NCI-H345 treated with DMSO at 0.1 percent for 48 hours (cell line): ENCODE measurements at regions not wholly inside any gene's neighbourhood (a gene's known extent, or its start where the extent isn't known, plus 50 kb on each side); places are given as distances from the start of the nearest gene placed in this dataset.

Experiments
- DNase-seq: peaks from one replicate; lab custom pipeline; 2025; ENCODE audit not compliant: unreplicated experiment; lab: John Stamatoyannopoulos, UW

GRCh38 chr2:226140594-226140993 lies 659.0 kb downstream of the IRS1 start:
- DNase-seq = no peak

- DNase-seq = no peak
Measured at GRCh38 chr2:226139759-226140158, 659.9 kb downstream of the IRS1 start.

- DNase-seq = no peak
Measured at GRCh38 chr2:226137201-226137811, 662.3 kb downstream of the IRS1 start.

GRCh38 chr2:226136739-226137138 lies 662.9 kb downstream of the IRS1 start:
- DNase-seq = no peak

- no peak for DNase-seq
Measured at GRCh38 chr2:226135861-226136548, 663.6 kb downstream of the IRS1 start.

DNA sequence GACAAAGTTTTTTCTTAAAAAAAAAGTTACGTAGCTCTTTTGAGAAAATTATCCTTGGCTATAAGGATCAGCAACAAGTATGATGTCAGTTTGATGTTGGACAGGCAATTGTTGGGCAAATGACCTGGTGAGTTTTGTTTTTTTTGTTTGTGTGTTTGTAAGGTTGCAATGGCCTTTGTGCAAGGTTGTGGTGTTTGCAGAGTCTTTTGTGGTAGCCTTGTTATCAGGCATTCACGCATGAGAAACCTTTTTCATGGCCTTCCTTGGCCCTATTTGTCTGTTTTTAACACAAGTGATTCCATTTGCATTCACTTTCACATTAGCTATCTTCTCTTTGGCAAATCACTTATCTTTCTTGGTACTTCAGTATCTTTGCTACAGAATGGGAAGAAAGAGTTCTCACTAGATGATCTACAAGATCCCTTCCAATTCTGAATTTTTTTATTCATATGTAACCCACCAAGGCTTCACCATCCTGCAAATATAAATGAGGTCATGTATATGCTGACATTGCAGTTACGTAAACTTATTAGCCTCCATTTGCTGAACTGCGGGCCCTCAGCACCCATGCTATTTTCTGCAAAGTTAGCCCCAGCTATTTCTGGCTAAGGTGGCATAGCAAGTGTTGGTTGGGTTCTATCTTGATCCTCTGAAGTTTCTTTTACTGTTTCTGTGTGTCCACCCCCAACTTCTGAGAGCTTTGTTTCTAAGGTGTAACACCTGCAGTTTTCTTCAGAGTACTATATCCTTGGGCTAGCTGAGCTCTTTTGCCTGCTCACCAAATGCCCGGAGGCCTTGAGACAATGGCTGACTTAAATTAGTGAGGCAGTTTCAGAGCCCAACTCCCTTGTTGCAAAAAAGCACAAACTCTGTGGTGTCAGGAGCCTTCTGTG lies 667.1 kb downstream of the IRS1 start:
- no peak for DNase-seq

- no peak for DNase-seq
Measured at GRCh38 chr2:226131299-226131784, 668.3 kb downstream of the IRS1 start.

- no peak for DNase-seq
Measured at GRCh38 chr2:226130192-226130591, 669.4 kb downstream of the IRS1 start.

DNA sequence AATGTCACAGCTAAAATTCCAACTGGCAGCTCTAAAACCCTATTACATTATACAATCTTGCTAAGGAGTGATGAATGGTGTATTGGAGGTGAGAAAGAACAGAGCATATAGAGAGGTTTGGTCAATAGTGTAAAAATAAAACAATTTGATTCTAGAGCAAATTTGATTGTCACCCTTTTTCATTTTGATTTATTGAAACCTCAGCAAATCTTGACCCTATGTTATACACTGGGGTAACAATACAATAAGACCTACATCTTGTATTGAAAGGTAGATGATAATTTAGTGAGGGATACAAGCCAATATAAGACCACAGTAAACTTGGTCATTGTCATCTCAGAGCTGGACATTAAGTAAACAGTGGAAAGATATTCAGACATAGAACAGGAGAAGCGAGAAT lies 671.9 kb downstream of the IRS1 start:
- no peak for DNase-seq

DNA sequence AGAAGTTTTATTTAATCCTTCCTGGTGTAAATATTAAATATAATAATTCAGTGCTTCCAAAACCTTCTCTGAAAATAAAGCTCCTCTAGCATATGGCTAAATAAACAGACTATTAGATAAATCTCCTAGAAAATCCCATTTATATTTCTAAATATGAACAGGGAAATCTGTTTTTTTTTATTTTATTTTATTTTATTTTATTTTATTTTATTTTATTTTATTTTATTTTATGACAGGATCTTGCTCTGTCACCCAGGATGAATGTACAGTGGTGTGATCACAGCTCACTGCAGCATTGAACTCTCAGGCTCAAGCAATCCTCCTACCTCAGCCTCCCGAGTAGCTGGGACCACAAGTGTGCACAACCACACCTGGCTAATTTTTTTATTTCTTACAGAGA lies 673.5 kb downstream of the IRS1 start:
- no peak for DNase-seq

GRCh38 chr2:226125176-226125883 lies 674.3 kb downstream of the IRS1 start:
- DNase-seq = no peak

- DNase-seq = no peak
Measured at GRCh38 chr2:226124548-226125011, 675.0 kb downstream of the IRS1 start.

DNA sequence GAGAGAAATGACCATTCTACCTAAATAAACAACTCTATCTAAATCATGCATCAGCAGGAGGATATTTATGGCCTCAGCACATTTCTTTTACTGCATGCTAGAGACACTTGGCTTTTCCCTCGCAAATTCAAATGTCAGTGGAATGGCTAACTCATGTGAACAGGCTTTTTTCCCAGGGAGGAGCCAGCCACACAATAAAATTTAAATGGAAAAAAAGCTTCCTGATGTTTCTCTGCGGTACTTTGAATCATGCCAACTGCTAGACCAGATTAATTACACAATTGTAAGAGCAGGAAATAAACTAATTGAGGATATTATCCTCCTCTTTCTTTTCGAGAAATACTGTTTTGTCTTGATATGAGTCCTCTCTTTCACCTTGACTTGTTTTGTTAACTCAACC lies 676.3 kb downstream of the IRS1 start:
- DNase-seq = no peak

DNA sequence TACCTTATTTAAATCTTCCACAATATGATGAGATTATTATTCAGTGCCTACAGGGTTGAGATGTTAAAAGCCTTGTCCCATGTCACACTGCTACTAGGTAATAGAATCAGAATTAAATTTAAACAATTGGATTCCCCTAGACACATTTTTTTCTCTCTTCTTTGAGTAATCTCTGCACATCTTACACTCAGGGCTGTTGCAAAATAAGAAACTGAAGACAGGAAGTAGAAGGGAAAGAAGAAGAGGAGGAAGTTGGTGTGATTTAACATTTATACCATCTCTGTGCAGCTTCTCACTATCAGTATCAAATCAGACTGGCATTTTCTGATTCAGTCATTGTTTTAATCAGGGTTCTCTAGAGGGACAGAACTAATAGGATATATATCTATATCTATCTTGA lies 677.6 kb downstream of the IRS1 start:
- DNase-seq = no peak

DNA sequence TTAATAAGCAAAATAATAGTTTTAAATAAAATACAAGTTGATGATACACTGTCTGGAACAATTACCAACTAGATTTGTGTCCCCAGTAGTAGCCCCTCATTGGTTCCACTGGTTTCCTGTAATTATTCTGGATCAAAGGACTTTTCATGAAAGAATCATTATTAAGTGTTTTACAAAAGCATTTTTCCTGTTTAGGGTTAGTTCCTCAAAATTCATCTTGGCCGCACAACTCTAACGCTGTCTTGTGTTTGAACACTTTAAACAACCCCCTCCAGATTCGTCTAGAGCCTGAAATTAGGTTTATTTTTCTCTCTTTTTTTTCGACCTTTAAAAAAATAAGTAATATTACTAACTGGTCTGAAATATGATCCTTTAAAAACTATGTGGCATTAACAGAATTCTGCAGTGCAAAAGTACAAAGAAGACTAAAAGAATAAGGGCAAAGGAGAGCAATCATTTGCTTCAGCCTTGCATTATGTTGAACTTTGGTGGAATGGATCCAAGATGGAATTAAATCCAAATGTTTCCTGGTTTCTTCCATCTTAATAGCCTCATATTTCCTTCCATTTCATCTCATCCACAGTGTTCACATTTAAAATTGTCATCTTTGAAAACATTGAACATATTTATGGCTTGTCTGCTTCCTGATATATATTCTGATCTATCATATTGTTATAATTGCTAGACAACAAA lies 678.4 kb downstream of the IRS1 start:
- no peak for DNase-seq

GRCh38 chr2:226118471-226119429 lies 680.9 kb downstream of the IRS1 start:
- no peak for DNase-seq

GRCh38 chr2:226117510-226118065 lies 682.0 kb downstream of the IRS1 start:
- no peak for DNase-seq

DNA sequence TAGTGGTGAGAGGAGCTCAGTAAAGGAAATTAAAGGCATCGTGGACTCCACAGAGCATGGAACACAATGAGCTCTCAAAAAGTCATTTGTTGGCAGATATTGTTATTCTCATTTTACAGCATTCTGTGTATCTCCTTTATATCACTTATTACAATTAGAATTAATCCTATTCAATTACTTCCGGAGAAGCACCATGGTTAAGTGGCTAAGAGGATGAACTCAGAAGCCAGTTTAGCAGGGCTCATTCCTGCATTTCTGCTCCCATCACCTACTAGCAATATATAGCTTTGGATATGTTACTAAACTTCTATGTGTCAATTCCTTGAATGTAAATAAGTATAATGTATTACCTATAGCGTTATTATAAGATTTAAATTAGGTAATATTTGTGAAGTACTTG lies 683.3 kb downstream of the IRS1 start:
- DNase-seq = no peak

- no peak for DNase-seq
Measured at GRCh38 chr2:226115832-226116200, 683.8 kb downstream of the IRS1 start.
